GM18870 (cell line): ENCODE measurements at regions not wholly inside any gene's neighbourhood (a gene's known extent, or its start where the extent isn't known, plus 50 kb on each side); places are given as distances from the start of the nearest gene placed in this dataset.

ENCODE experiments used
- ATAC-seq: cut with Tn5 transposase; IDR thresholded peaks from one replicate; pipeline ENCODE4 v1.9.1; 2021; ENCODE audit warnings: moderate library complexity; ENCODE audit not compliant: unreplicated experiment

- no peak for ATAC-seq
Observed at GRCh38 chr1:182129398-182129797, 67.9 kb upstream of the ZNF648 start.

DNA sequence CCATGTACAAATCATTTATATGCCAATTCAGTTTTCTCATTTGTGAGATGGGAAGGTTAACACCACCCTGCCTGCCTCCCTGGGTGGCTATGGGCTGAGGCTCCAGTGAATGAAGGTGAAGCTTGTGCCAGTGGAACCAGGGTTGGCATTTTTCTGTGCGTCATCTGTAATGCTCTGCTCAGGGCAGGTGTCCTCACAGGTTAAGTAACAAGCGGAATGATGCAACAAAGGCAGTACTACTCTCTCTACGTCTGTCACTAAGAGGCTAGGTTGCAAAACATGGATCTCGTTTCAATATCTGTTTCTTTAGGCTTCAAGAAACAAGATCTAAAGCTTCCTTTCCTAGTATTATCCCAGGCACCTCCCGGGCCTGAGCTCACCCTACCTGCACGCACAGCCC lies 67.0 kb upstream of the ZNF648 start:
- no peak for ATAC-seq

DNA sequence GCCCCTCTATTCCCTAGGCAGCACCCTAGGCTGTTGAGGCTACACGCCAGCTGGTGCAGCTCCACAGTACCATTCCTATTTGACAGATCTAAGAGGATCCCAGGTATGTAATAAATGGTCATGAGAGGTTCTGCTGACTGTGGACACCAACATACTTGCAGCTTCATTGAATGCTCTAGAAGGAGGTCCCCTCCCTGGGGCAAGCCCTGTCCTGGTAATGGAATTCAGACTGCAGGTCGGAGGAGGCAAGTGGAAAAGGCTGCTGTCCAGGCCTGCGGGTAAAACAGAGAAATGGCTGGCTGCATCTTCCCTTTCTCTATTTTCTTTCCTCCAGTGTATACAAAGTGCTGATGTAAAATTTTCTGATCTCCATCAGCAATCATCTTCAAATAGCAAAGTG lies 66.1 kb upstream of the ZNF648 start:
- no peak for ATAC-seq

DNA sequence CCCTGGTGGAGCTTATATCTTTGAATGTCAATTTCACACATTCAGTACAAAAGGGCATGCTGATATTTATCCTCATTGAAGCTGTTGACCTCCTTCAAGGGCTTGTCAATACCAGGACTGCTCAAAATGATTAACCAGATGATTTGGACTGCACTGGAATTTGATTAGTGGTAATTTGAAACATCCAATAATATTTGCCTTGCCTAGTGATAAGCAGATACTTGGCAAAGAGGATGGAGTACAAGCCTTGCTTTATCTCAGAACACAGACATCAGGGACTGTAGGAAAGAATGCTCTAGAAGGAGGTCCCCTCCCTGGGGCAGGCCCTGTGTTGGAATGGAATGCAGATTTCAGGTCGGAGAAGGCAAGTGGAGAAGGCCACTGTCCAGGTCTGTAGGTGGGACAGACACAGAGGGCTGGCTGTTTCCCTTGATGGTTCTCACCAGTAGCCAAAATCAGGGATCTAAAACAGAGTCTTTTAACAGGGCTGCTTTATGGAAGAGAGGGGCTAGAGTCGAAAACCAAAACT lies 64.8 kb upstream of the ZNF648 start:
- no peak for ATAC-seq

- no peak for ATAC-seq
Observed at GRCh38 chr1:182122913-182123260, 61.4 kb upstream of the ZNF648 start.

DNA sequence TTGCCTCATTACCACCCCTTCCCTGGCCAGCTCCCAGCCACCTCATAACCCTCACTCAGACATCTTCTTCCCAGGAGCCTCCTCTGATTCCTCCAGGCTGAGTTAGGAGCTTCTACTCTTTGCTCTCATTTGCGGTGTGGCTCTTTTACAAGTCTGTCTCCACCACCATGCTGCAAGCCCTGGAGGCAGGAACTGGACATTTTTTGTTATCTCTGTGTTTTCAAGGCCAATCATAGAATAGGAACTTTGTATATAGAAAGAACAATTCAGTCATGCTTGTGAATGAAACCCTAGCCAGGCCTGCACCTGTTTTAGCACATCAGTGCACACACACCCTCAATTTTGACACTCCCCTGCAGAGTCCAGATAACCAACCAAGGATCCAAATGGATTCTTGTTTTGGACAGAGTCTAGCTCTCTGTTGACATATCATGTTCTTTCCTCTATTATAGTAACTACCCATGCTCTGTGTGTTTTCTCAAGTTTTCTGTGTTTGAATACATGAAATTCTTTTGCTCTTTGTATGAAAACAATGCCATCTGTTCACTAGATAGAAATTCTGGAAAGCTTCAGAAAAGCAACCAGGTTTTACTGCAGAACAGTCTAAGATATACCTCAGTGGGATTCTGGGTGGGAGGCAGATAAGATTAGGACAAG lies 60.9 kb upstream of the ZNF648 start:
- no peak for ATAC-seq

- ATAC-seq = no peak
Observed at GRCh38 chr1:182121787-182122186, 60.3 kb upstream of the ZNF648 start.

DNA sequence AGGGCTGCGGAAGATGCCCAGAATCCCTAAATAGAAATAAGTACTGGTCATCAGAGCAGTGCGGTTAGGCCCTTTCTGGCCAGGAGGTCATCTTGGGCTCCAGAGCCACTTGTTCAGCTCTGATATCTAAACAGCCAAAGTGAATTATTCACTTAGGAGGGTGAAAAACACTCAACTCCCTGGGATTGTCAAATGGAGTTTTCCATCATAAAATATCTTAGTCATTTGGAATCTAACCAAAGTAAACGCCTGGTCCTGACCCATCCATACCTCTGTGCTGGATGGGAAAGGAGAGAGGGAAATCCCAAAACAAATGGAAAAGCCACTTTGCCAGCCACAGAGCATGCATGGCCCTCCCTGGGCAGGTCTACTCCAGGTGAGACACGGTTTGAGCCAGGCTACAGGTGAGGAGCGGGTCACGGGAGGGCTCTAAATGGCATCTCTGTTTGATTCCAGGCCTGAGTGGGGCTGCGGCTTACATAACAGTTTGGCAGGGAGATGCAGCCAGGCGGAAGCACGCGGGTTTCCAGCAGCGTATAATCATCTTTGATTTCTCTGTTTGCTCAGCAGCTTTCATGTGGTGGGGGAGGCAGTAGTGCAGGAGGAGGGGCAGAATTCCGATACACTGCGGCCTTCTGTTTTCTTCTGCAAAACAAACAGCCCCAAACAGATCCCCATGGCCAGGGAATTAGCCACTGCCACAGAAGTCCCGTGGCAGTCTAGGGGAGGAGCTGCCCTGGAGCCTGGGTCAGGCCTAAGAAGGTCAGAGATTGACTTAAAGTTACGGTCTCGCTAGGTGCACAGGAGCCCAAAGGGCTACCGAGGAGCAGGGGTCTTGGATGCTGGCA lies 59.1 kb upstream of the ZNF648 start:
- no peak for ATAC-seq

DNA sequence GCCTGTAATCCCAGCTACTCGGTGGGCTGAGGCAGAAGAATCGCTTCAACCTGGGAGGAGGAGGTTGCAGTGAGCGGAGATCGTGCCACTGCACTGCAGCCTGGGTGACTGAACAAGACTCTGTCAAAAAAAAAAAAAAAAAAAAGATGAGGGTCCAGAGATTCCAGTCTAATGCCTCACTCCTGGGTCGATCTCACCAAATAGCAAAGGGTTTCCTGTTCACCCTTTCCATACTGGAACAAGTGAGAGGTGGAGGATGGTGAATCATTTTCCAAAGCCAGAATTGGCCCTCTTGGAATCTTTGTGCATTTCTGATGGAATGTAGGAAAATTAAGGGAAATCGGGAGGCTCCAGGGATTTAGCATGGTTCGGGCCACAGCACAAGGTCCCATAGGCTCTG lies 58.1 kb upstream of the ZNF648 start:
- no peak for ATAC-seq

DNA sequence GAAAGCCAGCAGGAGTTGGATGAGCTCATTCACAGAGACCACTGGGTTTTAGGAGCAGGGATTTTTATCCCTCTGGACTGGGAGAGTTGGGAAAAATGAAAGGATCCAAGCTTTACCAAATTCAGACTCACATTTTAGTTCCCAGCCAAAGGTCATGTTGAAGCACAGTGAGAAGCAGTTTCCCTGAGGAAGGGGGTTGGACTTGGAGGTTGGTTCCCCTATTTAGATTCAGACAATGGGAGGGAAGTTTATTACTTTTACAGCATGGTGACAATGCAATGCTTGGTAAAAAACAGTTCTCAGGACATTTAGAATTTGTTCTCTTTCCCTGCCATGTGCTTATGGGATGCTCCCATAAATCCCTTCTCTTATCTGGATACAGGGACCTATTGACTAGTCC lies 57.3 kb upstream of the ZNF648 start:
- ATAC-seq = no peak

- ATAC-seq = no peak
Observed at GRCh38 chr1:182114627-182115023, 53.1 kb upstream of the ZNF648 start.

DNA sequence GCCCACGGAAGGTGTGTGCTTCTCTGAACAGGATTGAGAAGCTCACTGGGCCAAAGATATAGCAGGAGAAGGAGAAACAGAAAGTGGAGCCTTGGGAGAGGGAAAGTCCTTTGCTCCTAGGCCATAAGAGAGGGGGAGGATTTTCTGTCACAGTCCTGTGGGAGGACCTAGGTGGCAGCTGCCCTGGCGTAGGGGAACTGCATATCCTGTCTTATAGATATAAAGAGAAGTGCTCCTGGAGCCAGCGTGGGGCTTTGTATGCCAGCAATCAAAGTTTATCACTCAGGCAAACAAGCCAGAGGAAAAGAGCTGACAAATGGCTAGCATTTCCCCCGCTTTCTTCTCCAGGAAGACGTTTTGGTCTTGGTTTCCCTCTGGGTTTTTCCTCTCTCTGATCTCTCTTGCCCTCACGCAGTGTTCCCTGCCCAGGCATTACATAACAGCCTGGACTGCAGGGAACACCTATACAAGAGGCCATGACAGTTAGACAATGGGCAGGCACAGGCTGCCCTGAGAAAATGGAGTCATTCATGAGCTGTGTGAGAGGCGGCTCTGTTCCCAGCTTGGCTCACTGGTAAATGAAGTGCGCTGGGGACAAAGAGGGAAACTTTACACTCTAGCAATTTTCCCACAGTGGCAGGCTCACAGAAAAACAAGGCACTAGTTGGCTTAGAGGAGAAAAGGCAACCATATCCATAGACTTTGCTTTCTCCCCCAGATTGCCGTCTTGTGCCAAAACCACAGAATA lies 52.5 kb upstream of the ZNF648 start:
- ATAC-seq = no peak

GRCh38 chr1:182111496-182111895 lies 50.0 kb upstream of the ZNF648 start:
- ATAC-seq = no peak
